ENCODE measurements at regions not wholly inside any gene's neighbourhood (a gene's known extent, or its start where the extent isn't known, plus 50 kb on each side); places are given as distances from the start of the nearest gene placed in this dataset.
"Not testable (repeated sequence)": the region's sequence is repeated elsewhere in the genome, so short reads cannot be mapped to it uniquely, and the experiment has no call there.

DNA sequence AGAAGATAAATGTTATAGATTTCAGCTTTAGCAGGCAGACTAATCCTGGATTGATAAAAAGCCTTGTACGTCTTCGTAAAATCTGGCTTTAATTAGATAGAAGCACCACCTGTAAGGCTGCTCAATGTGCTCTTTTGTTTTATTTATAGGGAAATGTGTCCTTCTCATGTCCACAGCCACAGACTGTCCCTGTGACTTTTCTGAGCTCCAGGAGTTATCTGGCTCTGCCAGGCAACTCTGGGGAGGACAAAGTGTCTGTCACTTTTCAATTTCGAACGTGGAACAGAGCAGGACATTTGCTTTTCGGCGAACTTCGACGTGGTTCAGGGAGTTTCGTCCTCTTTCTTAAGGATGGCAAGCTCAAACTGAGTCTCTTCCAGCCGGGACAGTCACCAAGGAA lies 257.4 kb downstream of the SPATA31A7 start:
- TF ChIP-seq, protein P1, sequence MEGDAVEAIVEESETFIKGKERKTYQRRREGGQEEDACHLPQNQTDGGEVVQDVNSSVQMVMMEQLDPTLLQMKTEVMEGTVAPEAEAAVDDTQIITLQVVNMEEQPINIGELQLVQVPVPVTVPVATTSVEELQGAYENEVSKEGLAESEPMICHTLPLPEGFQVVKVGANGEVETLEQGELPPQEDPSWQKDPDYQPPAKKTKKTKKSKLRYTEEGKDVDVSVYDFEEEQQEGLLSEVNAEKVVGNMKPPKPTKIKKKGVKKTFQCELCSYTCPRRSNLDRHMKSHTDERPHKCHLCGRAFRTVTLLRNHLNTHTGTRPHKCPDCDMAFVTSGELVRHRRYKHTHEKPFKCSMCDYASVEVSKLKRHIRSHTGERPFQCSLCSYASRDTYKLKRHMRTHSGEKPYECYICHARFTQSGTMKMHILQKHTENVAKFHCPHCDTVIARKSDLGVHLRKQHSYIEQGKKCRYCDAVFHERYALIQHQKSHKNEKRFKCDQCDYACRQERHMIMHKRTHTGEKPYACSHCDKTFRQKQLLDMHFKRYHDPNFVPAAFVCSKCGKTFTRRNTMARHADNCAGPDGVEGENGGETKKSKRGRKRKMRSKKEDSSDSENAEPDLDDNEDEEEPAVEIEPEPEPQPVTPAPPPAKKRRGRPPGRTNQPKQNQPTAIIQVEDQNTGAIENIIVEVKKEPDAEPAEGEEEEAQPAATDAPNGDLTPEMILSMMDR (IDR thresholded peaks at IDR 0.05) = not testable (repeated sequence)
- TF ChIP-seq POLR2A (IDR thresholded peaks at IDR 0.05) = not testable (repeated sequence)
